ENCODE measurements at regions not wholly inside any gene's neighbourhood (a gene's known extent, or its start where the extent isn't known, plus 50 kb on each side); places are given as distances from the start of the nearest gene placed in this dataset.

GRCh38 chr7:46357290-46357689 is 436.2 kb upstream of the IGFBP3 start:
- H3K4me3 ChIP-seq (replicated peaks; ENCODE audit: low read depth, low read length): no peak overlapping the region
- no peak for DNase-seq (ENCODE audit: extremely low read depth, low read depth)
- no peak for TF ChIP-seq CTCF (IDR thresholded peaks at IDR 0.05; ENCODE audit: low read depth, low read length, missing control alignments)

- no peak for DNase-seq (ENCODE audit: extremely low read depth, low read depth)
- no peak for TF ChIP-seq CTCF (IDR thresholded peaks at IDR 0.05; ENCODE audit: low read depth, low read length, missing control alignments)
- H3K4me3 ChIP-seq (replicated peaks; ENCODE audit: low read depth, low read length): no peak overlapping the region
Measured at GRCh38 chr7:46356371-46356770, 435.3 kb upstream of the IGFBP3 start.

- H3K4me3 ChIP-seq (replicated peaks; ENCODE audit: low read depth, low read length): no peak overlapping the region
- TF ChIP-seq CTCF (IDR thresholded peaks at IDR 0.05; ENCODE audit: low read depth, low read length, missing control alignments): no peak
- no peak for DNase-seq (ENCODE audit: extremely low read depth, low read depth)
Measured at GRCh38 chr7:46355331-46355730, 434.3 kb upstream of the IGFBP3 start.

- peak; percentile 33 for DNase-seq (ENCODE audit: extremely low read depth, low read depth)
- H3K4me3 ChIP-seq (replicated peaks; ENCODE audit: low read depth, low read length): no peak overlapping the region
- peak; percentile 70 for TF ChIP-seq CTCF (IDR thresholded peaks at IDR 0.05; ENCODE audit: low read depth, low read length, missing control alignments)
Measured at GRCh38 chr7:46352004-46352954, 431.2 kb upstream of the IGFBP3 start.

- TF ChIP-seq CTCF (IDR thresholded peaks at IDR 0.05; ENCODE audit: low read depth, low read length, missing control alignments): no peak
- DNase-seq (ENCODE audit: extremely low read depth, low read depth): no peak
Measured at GRCh38 chr7:46349490-46349889, 428.4 kb upstream of the IGFBP3 start.

GRCh38 chr7:46344533-46344932 is 423.5 kb upstream of the IGFBP3 start:
- DNase-seq (ENCODE audit: extremely low read depth, low read depth): no peak
- H3K4me3 ChIP-seq (replicated peaks; ENCODE audit: low read depth, low read length): no peak overlapping the region
- TF ChIP-seq CTCF (IDR thresholded peaks at IDR 0.05; ENCODE audit: low read depth, low read length, missing control alignments): no peak

More at GRCh38 chr7:46349490-46349889, 428.4 kb upstream of the IGFBP3 start:
- H3K4me3 ChIP-seq (replicated peaks; ENCODE audit: low read depth, low read length): no peak overlapping the region

Data from HFF-Myc (cell line).